ENCODE measurements at regions not wholly inside any gene's neighbourhood (a gene's known extent, or its start where the extent isn't known, plus 50 kb on each side); places are given as distances from the start of the nearest gene placed in this dataset.

DNA sequence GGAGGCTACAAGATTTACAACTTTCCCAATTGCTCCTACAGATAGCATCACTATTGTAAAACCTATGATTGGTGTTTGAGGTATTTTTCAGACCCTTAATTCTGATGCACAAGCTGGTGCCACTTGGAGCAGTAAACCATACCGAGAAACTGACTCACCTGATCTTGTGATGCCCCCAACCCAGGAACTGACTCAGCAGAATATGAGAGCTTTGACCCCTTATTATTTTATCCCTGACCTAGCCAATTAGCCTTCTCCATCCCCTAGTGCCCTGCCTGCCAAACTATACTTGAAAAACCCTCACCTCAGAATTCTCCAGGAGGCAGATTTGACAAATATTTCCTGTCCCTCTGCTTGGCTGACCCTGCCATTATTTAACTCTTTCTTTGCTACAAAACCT, 585.9 kb upstream of the GHITM start:
- Histone ChIP-seq H3K4me1 (ENCODE audit: control insufficient read depth, extremely low read depth, insufficient read depth, low read length) (peaks cover 4% of the 10 kb centered on the region), H3K27ac (ENCODE audit: insufficient read depth, low read depth, low read length) (no peak overlapping the region), H3K27me3 (ENCODE audit: control insufficient read depth in 2 of 2, insufficient read depth in 2 of 2, low read length in 2 of 2) (no peaks in the 10 kb centered on the region), H3K79me2 (ENCODE audit: control insufficient read depth, insufficient read depth, low read length) (no peaks in the 10 kb centered on the region), H3K4me2 (ENCODE audit: insufficient read depth, low read length) (no peak overlapping the region), H2AFZ (ENCODE audit: low read depth, low read length) (no peak overlapping the region), H3K4me3 (replicated peaks in 1 of 3; ENCODE audit: insufficient read depth in 1 of 3, low read depth in 1 of 3, low read length in 3 of 3) (no peak overlapping the region), H4K20me1 (replicated peaks; ENCODE audit: control insufficient read depth, extremely low read depth, insufficient read depth, low read length) (no peaks in the 10 kb centered on the region), H3K9me1 (replicated peaks; ENCODE audit: control insufficient read depth, extremely low read depth, insufficient read depth, low read length) (no peaks in the 10 kb centered on the region), H3K36me3 (ENCODE audit: control insufficient read depth in 2 of 2, extremely low read depth in 1 of 2, insufficient read depth in 2 of 2, low read length in 2 of 2) (no peaks in the 10 kb centered on the region), H3K9me3 (replicated peaks; ENCODE audit: control insufficient read depth, insufficient read depth, low read length) (no peaks in the 10 kb centered on the region), H3K9ac (replicated peaks; ENCODE audit: extremely low read depth, insufficient read depth, low read length) (no peak overlapping the region)
- TF ChIP-seq GATA2 (IDR thresholded peaks at IDR 0.05; ENCODE audit: insufficient read depth, insufficient read length, low read depth, low read length) (no peak), FOS (IDR thresholded peaks at IDR 0.05; ENCODE audit: borderline replicate concordance, insufficient read depth, low read length) (peak; percentile 10)
- dilution Hi-C loops (cut with MboI; ENCODE audit: extremely low pct_ligation_motif_present, low sequenced_read_pairs) (no loop called here), intact Hi-C loops (cut with micrococcal nuclease) (no loop called here)
- peak; percentile 40 for DNase-seq (ENCODE audit: low read depth, low spot score)
- CTCF ChIA-PET: no interaction called here
- POLR2A ChIA-PET: no interaction called here
- FAIRE-seq: no peak
- no TSS peak for BruUV-seq (replicated peaks)

DNA sequence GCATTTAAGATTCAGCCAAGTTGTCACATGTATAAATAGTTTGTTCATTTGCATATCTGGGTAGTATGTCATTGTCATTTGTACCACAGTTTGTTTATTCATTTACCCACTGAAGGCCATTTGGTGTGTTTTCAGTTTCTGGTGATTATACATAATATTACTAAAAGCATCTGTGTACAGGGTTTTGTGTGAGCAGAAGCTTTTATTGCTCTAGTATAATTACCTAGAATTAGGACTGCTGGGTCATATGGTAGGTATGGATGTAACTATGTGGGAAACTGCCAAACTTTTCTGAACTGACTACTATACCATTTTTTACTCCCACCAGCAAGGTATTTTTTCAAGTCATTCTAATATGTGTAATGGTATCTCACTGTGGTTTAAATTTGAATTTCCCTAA, 584.0 kb upstream of the GHITM start:
- Histone ChIP-seq H3K9me3 (replicated peaks; ENCODE audit: control insufficient read depth, insufficient read depth, low read length) (no peaks in the 10 kb centered on the region), H3K27ac (ENCODE audit: insufficient read depth, low read depth, low read length) (no peak overlapping the region), H3K4me3 (replicated peaks in 1 of 3; ENCODE audit: insufficient read depth in 1 of 3, low read depth in 1 of 3, low read length in 3 of 3) (no peak overlapping the region), H3K79me2 (ENCODE audit: control insufficient read depth, insufficient read depth, low read length) (no peaks in the 10 kb centered on the region), H2AFZ (ENCODE audit: low read depth, low read length) (no peak overlapping the region), H3K27me3 (ENCODE audit: control insufficient read depth in 2 of 2, insufficient read depth in 2 of 2, low read length in 2 of 2) (no peaks in the 10 kb centered on the region), H3K36me3 (ENCODE audit: control insufficient read depth in 2 of 2, extremely low read depth in 1 of 2, insufficient read depth in 2 of 2, low read length in 2 of 2) (no peaks in the 10 kb centered on the region), H4K20me1 (replicated peaks; ENCODE audit: control insufficient read depth, extremely low read depth, insufficient read depth, low read length) (no peaks in the 10 kb centered on the region), H3K4me1 (ENCODE audit: control insufficient read depth, extremely low read depth, insufficient read depth, low read length) (peaks cover 4% of the 10 kb centered on the region), H3K4me2 (ENCODE audit: insufficient read depth, low read length) (no peak overlapping the region), H3K9ac (replicated peaks; ENCODE audit: extremely low read depth, insufficient read depth, low read length) (no peak overlapping the region), H3K9me1 (replicated peaks; ENCODE audit: control insufficient read depth, extremely low read depth, insufficient read depth, low read length) (no peaks in the 10 kb centered on the region)
- no TSS peak for BruUV-seq (replicated peaks)
- DNase-seq (ENCODE audit: low read depth, low spot score) (no peak), FAIRE-seq (no peak)
- ChIA-PET POLR2A (no interaction called here), CTCF (interaction anchor here (1.4 kb wide), 1 partner anchor 9 kb away, joined by 6 read pairs; no protein-coding TSS in a partner anchor)
- dilution Hi-C loops (cut with MboI; ENCODE audit: extremely low pct_ligation_motif_present, low sequenced_read_pairs): no loop called here
- intact Hi-C loops (cut with micrococcal nuclease): no loop called here
- no peak for TF ChIP-seq JUN (IDR thresholded peaks at IDR 0.05; ENCODE audit: borderline replicate concordance, insufficient read depth, insufficient read length, low read depth)
- TF ChIP-seq POLR2A (IDR thresholded peaks at IDR 0.05; ENCODE audit: low read depth, low read length): no peak
- no peak for TF ChIP-seq CTCF (IDR thresholded peaks at IDR 0.05; ENCODE audit: extremely low read depth in 1 of 2, insufficient read depth in 1 of 2, low read depth in 1 of 2, low read length in 2 of 2)
- TF ChIP-seq EZH2 (IDR thresholded peaks at IDR 0.05; ENCODE audit: borderline replicate concordance, low read depth, low read length, severe bottlenecking): no peak
- TF ChIP-seq FOS (IDR thresholded peaks at IDR 0.05; ENCODE audit: borderline replicate concordance, insufficient read depth, low read length): no peak
- TF ChIP-seq GATA2 (IDR thresholded peaks at IDR 0.05; ENCODE audit: insufficient read depth, insufficient read length, low read depth, low read length): no peak
- no peak for TF ChIP-seq POLR2AphosphoS5 (IDR thresholded peaks at IDR 0.05; ENCODE audit: insufficient read depth, low read depth, low read length)
- TF ChIP-seq, protein P1, sequence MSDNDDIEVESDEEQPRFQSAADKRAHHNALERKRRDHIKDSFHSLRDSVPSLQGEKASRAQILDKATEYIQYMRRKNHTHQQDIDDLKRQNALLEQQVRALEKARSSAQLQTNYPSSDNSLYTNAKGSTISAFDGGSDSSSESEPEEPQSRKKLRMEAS (IDR thresholded peaks at IDR 0.05; ENCODE audit: insufficient read depth, insufficient read length): no peak
- TF ChIP-seq MYC (IDR thresholded peaks at IDR 0.05; ENCODE audit: low read depth, low read length): no peak

Measured in endothelial cell of umbilical vein (primary cell).